H9 (cell line): ENCODE measurements at regions not wholly inside any gene's neighbourhood (a gene's known extent, or its start where the extent isn't known, plus 50 kb on each side); places are given as distances from the start of the nearest gene placed in this dataset.
A peak's percentile ranks its signal among the peaks of the same experiment; 100 is the strongest.

Experiments
- DNase-seq: peaks from one replicate; pipeline ENCODE4 v3.0.0-alpha.2; 2017
- H2AFZ ChIP-seq: one replicate; pipeline ENCODE4 v1.6.1; 2013; ENCODE audit warnings: mild to moderate bottlenecking, low read length, control low read depth, moderate library complexity
- H2AK5ac ChIP-seq: 2 replicates; pipeline ENCODE4 v1.6.1; 2013; ENCODE audit warnings: low read length, control low read depth, mixed read lengths; ENCODE audit not compliant: insufficient read length
- H2BK120ac ChIP-seq: one replicate; pipeline ENCODE4 v1.6.1; 2013; ENCODE audit warnings: low read depth, mild to moderate bottlenecking, low read length, control low read depth, inconsistent platforms; ENCODE audit not compliant: poor library complexity, severe bottlenecking
- H2BK12ac ChIP-seq: 2 replicates; pipeline ENCODE4 v1.6.1; 2013; ENCODE audit warnings: low read length, control low read depth, mixed read lengths, low read depth; ENCODE audit not compliant: insufficient read length
- H2BK15ac ChIP-seq: 2 replicates; pipeline ENCODE4 v1.6.1; 2013; ENCODE audit warnings: low read depth, low read length, control low read depth
- H2BK20ac ChIP-seq: one replicate; pipeline ENCODE4 v1.6.1; 2013; ENCODE audit warnings: low read depth, mild to moderate bottlenecking, low read length, control low read depth, inconsistent platforms; ENCODE audit not compliant: poor library complexity, severe bottlenecking
- H2BK5ac ChIP-seq: 2 replicates; pipeline ENCODE4 v1.6.1; 2013; ENCODE audit warnings: low read length, control low read depth, mixed read lengths; ENCODE audit not compliant: insufficient read length
- H3K14ac ChIP-seq: 2 replicates; pipeline ENCODE4 v1.6.1; 2013; ENCODE audit warnings: low read length, control low read depth; ENCODE audit not compliant: insufficient read depth
- H3K18ac ChIP-seq: 2 replicates; pipeline ENCODE4 v1.6.1; 2013; ENCODE audit warnings: low read depth, mild to moderate bottlenecking, mixed read lengths, low read length, control low read depth; ENCODE audit not compliant: insufficient read length
- H3K23ac ChIP-seq: 2 replicates; pipeline ENCODE4 v1.6.1; 2013; ENCODE audit warnings: low read length, control low read depth, mixed read lengths, low read depth; ENCODE audit not compliant: insufficient read length
- H3K23me2 ChIP-seq: 2 replicates; pipeline ENCODE4 v1.6.1; 2013; ENCODE audit warnings: low read depth, mild to moderate bottlenecking, mixed read lengths, low read length, control low read depth; ENCODE audit not compliant: insufficient read length, poor library complexity, severe bottlenecking
- H3K27ac ChIP-seq: 2 replicates; pipeline ENCODE4 v1.5.1; 2013; ENCODE audit warnings: low read length, control low read depth, mixed read lengths, low read depth; ENCODE audit not compliant: insufficient read length
- H3K27me3 ChIP-seq: 2 replicates; pipeline ENCODE4 v1.6.1; 2013; ENCODE audit warnings: low read length, control low read depth, inconsistent platforms; ENCODE audit not compliant: insufficient read depth
- H3K4ac ChIP-seq: 2 replicates; pipeline ENCODE4 v1.6.1; 2013; ENCODE audit warnings: low read depth, mild to moderate bottlenecking, control low read depth, inconsistent platforms, low read length, moderate library complexity
- H3K4me1 ChIP-seq: 2 replicates; pipeline ENCODE4 v1.6.1; 2013; ENCODE audit warnings: low read length, control low read depth, inconsistent platforms; ENCODE audit not compliant: insufficient read depth
- H3K4me2 ChIP-seq: 2 replicates; pipeline ENCODE4 v1.6.1; 2013; ENCODE audit warnings: low read length, control low read depth, mixed read lengths; ENCODE audit not compliant: insufficient read length, insufficient read depth
- H3K56ac ChIP-seq: 2 replicates; pipeline ENCODE4 v1.6.1; 2013; ENCODE audit warnings: low read depth, mild to moderate bottlenecking, mixed read lengths, low read length, control low read depth; ENCODE audit not compliant: insufficient read length
- H3K79me1 ChIP-seq: 2 replicates; pipeline ENCODE4 v1.6.1; 2013; ENCODE audit warnings: low read depth, mild to moderate bottlenecking, moderate library complexity, low read length, control low read depth, inconsistent platforms; ENCODE audit not compliant: insufficient read depth, poor library complexity, severe bottlenecking
- H3K79me2 ChIP-seq: 2 replicates; pipeline ENCODE4 v1.6.1; 2013; ENCODE audit warnings: low read length, control low read depth, inconsistent platforms; ENCODE audit not compliant: insufficient read depth
- H3K9ac ChIP-seq: 2 replicates; pipeline ENCODE4 v1.6.1; 2013; ENCODE audit warnings: low read length, control low read depth, mixed read lengths; ENCODE audit not compliant: insufficient read length; ENCODE audit errors: extremely low read depth
- H3K9me3 ChIP-seq: one replicate; pipeline ENCODE4 v1.6.1; 2013; ENCODE audit warnings: low read depth, low read length, inconsistent platforms; ENCODE audit not compliant: control insufficient read depth
- H3T11ph ChIP-seq: one replicate; pipeline ENCODE4 v1.6.1; 2013; ENCODE audit warnings: mild to moderate bottlenecking, low read length, control low read depth, inconsistent platforms
- H4K20me1 ChIP-seq: one replicate; pipeline ENCODE4 v1.6.1; 2013; ENCODE audit not compliant: control insufficient read depth, insufficient read length, insufficient read depth
- H4K5ac ChIP-seq: 2 replicates; pipeline ENCODE4 v1.6.1; 2013; ENCODE audit warnings: low read depth, mild to moderate bottlenecking, mixed read lengths, low read length, control low read depth; ENCODE audit not compliant: insufficient read length
- H4K8ac ChIP-seq: replicated peaks from 2 replicates; pipeline ENCODE4 v1.6.1; 2013; ENCODE audit warnings: low read length, control low read depth, mixed read lengths, low read depth; ENCODE audit not compliant: insufficient read length
- H4K91ac ChIP-seq: 2 replicates; pipeline ENCODE4 v1.6.1; 2013; ENCODE audit warnings: low read depth, mild to moderate bottlenecking, moderate library complexity, mixed read lengths, low read length, control low read depth; ENCODE audit not compliant: insufficient read length
- H3K27ac Mint-ChIP-seq, 3 experiments: 2 replicates in 2 of 3; 3 replicates in 1 of 3; pipeline ENCODE4 v1.8.0; 2020 to 2021; ENCODE audit warnings: mixed read lengths in 3 of 3, mild to moderate bottlenecking in 1 of 3, moderate library complexity in 1 of 3
- H3K27me3 Mint-ChIP-seq: 2 replicates; pipeline ENCODE4 v1.8.0; 2021; ENCODE audit warnings: low read depth, mild to moderate bottlenecking, moderate library complexity, mixed read lengths
- H3K36me3 Mint-ChIP-seq, 3 experiments: 2 replicates in 2 of 3; 3 replicates in 1 of 3; pipeline ENCODE4 v1.8.0; 2020 to 2021; ENCODE audit warnings: low read depth in 3 of 3, mixed read lengths in 3 of 3; ENCODE audit not compliant: insufficient read depth in 1 of 3
- H3K4me1 Mint-ChIP-seq, 2 experiments: 2 replicates each; pipeline ENCODE4 v1.8.0; 2020; ENCODE audit warnings: mixed read lengths in 2 of 2
- H3K4me3 Mint-ChIP-seq, 2 experiments: 2 replicates in 1 of 2; 3 replicates in 1 of 2; pipeline ENCODE4 v1.8.0; 2020 to 2021; ENCODE audit warnings: mild to moderate bottlenecking in 2 of 2, mixed read lengths in 2 of 2, moderate library complexity in 1 of 2
- H3K9me3 Mint-ChIP-seq, 2 experiments: 2 replicates in 1 of 2; 3 replicates in 1 of 2; pipeline ENCODE4 v1.8.0; 2020; ENCODE audit warnings: mild to moderate bottlenecking in 2 of 2, mixed read lengths in 2 of 2, moderate library complexity in 1 of 2
- CTCF ChIP-seq: fragments of 200-600 bp; sonication (generic); conservative IDR thresholded peaks from 3 replicates; pipeline ENCODE4 v1.8.0; 2021; ENCODE audit warnings: antibody characterized with exemption, mild to moderate bottlenecking
- WGBS: extraction: QIAGEN DNeasy Blood & Tissue Kit; methylation state at CpG from one replicate; pipeline ENCODE4 v1.1.7; 2013; ENCODE audit warnings: missing lambda C conversion rate, low lambda C conversion rate, mixed read lengths; ENCODE audit not compliant: insufficient read length; ENCODE audit errors: extremely low coverage; 5-methylcytosine and 5-hydroxymethylcytosine counted together

GRCh38 chr22:44394246-44395117 lies 81.7 kb upstream of the SHISAL1 start:
- Histone ChIP-seq H3K23ac (no peak overlapping the region), H2BK12ac (no peak overlapping the region), H2BK5ac (no peak overlapping the region), H4K20me1 (no peaks in the 10 kb centered on the region), H3K79me2 (no peaks in the 10 kb centered on the region), H3K9ac (no peak overlapping the region), H2AFZ (no peak overlapping the region), H2BK120ac (no peak overlapping the region), H3T11ph (no peak overlapping the region), H3K56ac (no peak overlapping the region), H4K5ac (no peak overlapping the region), H4K8ac (no peak overlapping the region), H4K91ac (no peak overlapping the region), H2AK5ac (no peak overlapping the region), H2BK20ac (no peak overlapping the region), H3K23me2 (no peaks in the 10 kb centered on the region), H3K4me1 (no peaks in the 10 kb centered on the region), H3K4me2 (no peak overlapping the region), H3K14ac (no peak overlapping the region), H3K4ac (no peak overlapping the region), H3K79me1 (no peaks in the 10 kb centered on the region), H2BK15ac (no peak overlapping the region), H3K18ac (no peak overlapping the region), H3K27ac (no peak overlapping the region), H3K9me3 (no peaks in the 10 kb centered on the region), H3K27me3 (no peaks in the 10 kb centered on the region)
- no CpG with 5 or more reads among the region's 22 CpGs for WGBS
- Mint-ChIP-seq H3K4me3 (no peak overlapping the region), H3K9me3 (no peaks in the 10 kb centered on the region; a peak in 1 of 5 replicates), H3K36me3 (no peaks in the 10 kb centered on the region), H3K27me3 (peaks cover 6% of the 10 kb centered on the region), H3K4me1 (peaks cover 12 to 21% of the 10 kb centered on the region in 2 experiments), H3K27ac (no peak overlapping the region)
- peak; percentile 15 for DNase-seq
- TF ChIP-seq CTCF, result no peak
